Limb (tissue), 2 donors: ENCODE measurements at regions not wholly inside any gene's neighbourhood (a gene's known extent, or its start where the extent isn't known, plus 50 kb on each side); places are given as distances from the start of the nearest gene placed in this dataset.

Experiments used
- DNase-seq, 2 donors: peaks; one replicate each; pipeline ENCODE4 v3.0.0-alpha.2; 2016; ENCODE audit errors: extremely low spot score in 2 of 2

GRCh38 chr6:79776076-79776475, 144.9 kb downstream of the SH3BGRL2 start:
- DNase-seq: no peak

- DNase-seq: no peak
These were observed 144.1 kb downstream of the SH3BGRL2 start for GRCh38 chr6:79775222-79775621.

- DNase-seq: no peak
These were observed 133.6 kb downstream of the SH3BGRL2 start for GRCh38 chr6:79764747-79765146.

- no peak for DNase-seq
These were observed 132.2 kb downstream of the SH3BGRL2 start for GRCh38 chr6:79763301-79763700.

- DNase-seq: no peak
These were observed 131.2 kb downstream of the SH3BGRL2 start for GRCh38 chr6:79762370-79762769.

- DNase-seq: no peak
These were observed 125.4 kb downstream of the SH3BGRL2 start for GRCh38 chr6:79756496-79756895.

- no peak for DNase-seq
These were observed 124.8 kb downstream of the SH3BGRL2 start for GRCh38 chr6:79755967-79756366.
